ENCODE measurements at regions not wholly inside any gene's neighbourhood (a gene's known extent, or its start where the extent isn't known, plus 50 kb on each side); places are given as distances from the start of the nearest gene placed in this dataset.

- Mint-ChIP-seq H3K9me3 (ENCODE audit: low read depth) (peaks cover 3% of the 10 kb centered on the region), H3K27ac (no peak overlapping the region), H3K4me1 (no peaks in the 10 kb centered on the region), H3K4me3 (no peak overlapping the region), H3K27me3 (no peaks in the 10 kb centered on the region), H3K36me3 (no peaks in the 10 kb centered on the region)
- ATAC-seq (no peak), DNase-seq (no peak)
- CTCF ChIA-PET, result no interaction called here
Measured at GRCh38 chr13:90968166-90968904, 379.2 kb upstream of the MIR17HG start.

- Mint-ChIP-seq H3K4me3 (no peak overlapping the region), H3K36me3 (no peaks in the 10 kb centered on the region), H3K4me1 (no peaks in the 10 kb centered on the region), H3K27me3 (no peaks in the 10 kb centered on the region), H3K27ac (no peak overlapping the region), H3K9me3 (ENCODE audit: low read depth) (no peaks in the 10 kb centered on the region)
- ATAC-seq, result no peak
- CTCF ChIA-PET, result no interaction called here
- DNase-seq, result no peak
Measured at GRCh38 chr13:90974249-90974975, 373.1 kb upstream of the MIR17HG start.

GRCh38 chr13:90979059-90979458 is 368.4 kb upstream of the MIR17HG start:
- no peak overlapping the region for H3K4me3 Mint-ChIP-seq
- no peaks in the 10 kb centered on the region for H3K4me1 Mint-ChIP-seq
- H3K27me3 Mint-ChIP-seq, result no peaks in the 10 kb centered on the region
- no peak overlapping the region for H3K27ac Mint-ChIP-seq
- no peaks in the 10 kb centered on the region for H3K36me3 Mint-ChIP-seq
- no peak for ATAC-seq
- no peaks in the 10 kb centered on the region for H3K9me3 Mint-ChIP-seq (ENCODE audit: low read depth)
- DNase-seq, result no peak
- CTCF ChIA-PET, result no interaction called here

- CTCF ChIA-PET, result no interaction called here
- Mint-ChIP-seq H3K36me3 (no peaks in the 10 kb centered on the region), H3K27ac (no peak overlapping the region), H3K4me1 (no peaks in the 10 kb centered on the region), H3K27me3 (no peaks in the 10 kb centered on the region), H3K9me3 (ENCODE audit: low read depth) (no peaks in the 10 kb centered on the region), H3K4me3 (no peak overlapping the region)
- ATAC-seq (no peak), DNase-seq (no peak)
Measured at GRCh38 chr13:90984756-90985155, 362.7 kb upstream of the MIR17HG start.

GRCh38 chr13:90995001-90995400 is 352.5 kb upstream of the MIR17HG start:
- DNase-seq, result no peak
- H3K36me3 Mint-ChIP-seq, result no peaks in the 10 kb centered on the region
- H3K27ac Mint-ChIP-seq, result no peak overlapping the region
- no peaks in the 10 kb centered on the region for H3K4me1 Mint-ChIP-seq
- H3K27me3 Mint-ChIP-seq, result no peaks in the 10 kb centered on the region
- H3K4me3 Mint-ChIP-seq, result no peak overlapping the region
- CTCF ChIA-PET, result no interaction called here
- no peak for ATAC-seq
- H3K9me3 Mint-ChIP-seq (ENCODE audit: low read depth), result no peaks in the 10 kb centered on the region

GRCh38 chr13:90995614-90996013 is 351.9 kb upstream of the MIR17HG start:
- Mint-ChIP-seq H3K4me3 (no peak overlapping the region), H3K4me1 (no peaks in the 10 kb centered on the region), H3K9me3 (ENCODE audit: low read depth) (no peaks in the 10 kb centered on the region), H3K27ac (no peak overlapping the region), H3K27me3 (no peaks in the 10 kb centered on the region), H3K36me3 (no peaks in the 10 kb centered on the region)
- ATAC-seq, result no peak
- CTCF ChIA-PET, result no interaction called here
- no peak for DNase-seq

GRCh38 chr13:90997951-90998350 is 349.5 kb upstream of the MIR17HG start:
- H3K27me3 Mint-ChIP-seq, result no peaks in the 10 kb centered on the region

GRCh38 chr13:90999401-90999800 is 348.1 kb upstream of the MIR17HG start:
- CTCF ChIA-PET, result no interaction called here
- Mint-ChIP-seq H3K9me3 (ENCODE audit: low read depth) (no peaks in the 10 kb centered on the region), H3K36me3 (no peaks in the 10 kb centered on the region), H3K27ac (no peak overlapping the region), H3K27me3 (no peaks in the 10 kb centered on the region), H3K4me1 (no peaks in the 10 kb centered on the region), H3K4me3 (no peak overlapping the region)
- DNase-seq (no peak), ATAC-seq (no peak)

More at GRCh38 chr13:90997951-90998350, 349.5 kb upstream of the MIR17HG start:
- no peaks in the 10 kb centered on the region for H3K9me3 Mint-ChIP-seq (ENCODE audit: low read depth)
- H3K4me1 Mint-ChIP-seq, result no peaks in the 10 kb centered on the region
- ATAC-seq, result no peak
- DNase-seq, result no peak
- no peak overlapping the region for H3K27ac Mint-ChIP-seq
- no peaks in the 10 kb centered on the region for H3K36me3 Mint-ChIP-seq
- CTCF ChIA-PET, result no interaction called here
- no peak overlapping the region for H3K4me3 Mint-ChIP-seq

- H3K27ac Mint-ChIP-seq, result no peak overlapping the region
- CTCF ChIA-PET, result no interaction called here
- no peak for DNase-seq
Measured at GRCh38 chr13:91001371-91001770, 346.1 kb upstream of the MIR17HG start.

GRCh38 chr13:91014696-91015095 is 332.8 kb upstream of the MIR17HG start:
- DNase-seq (no peak), ATAC-seq (no peak)
- Mint-ChIP-seq H3K27me3 (no peaks in the 10 kb centered on the region), H3K4me1 (no peaks in the 10 kb centered on the region), H3K4me3 (no peak overlapping the region), H3K36me3 (no peaks in the 10 kb centered on the region), H3K27ac (no peak overlapping the region), H3K9me3 (ENCODE audit: low read depth) (peaks cover 2% of the 10 kb centered on the region)
- CTCF ChIA-PET, result no interaction called here

More at GRCh38 chr13:91001371-91001770, 346.1 kb upstream of the MIR17HG start:
- Mint-ChIP-seq H3K9me3 (ENCODE audit: low read depth) (no peaks in the 10 kb centered on the region), H3K27me3 (no peaks in the 10 kb centered on the region), H3K4me3 (no peak overlapping the region), H3K4me1 (no peaks in the 10 kb centered on the region), H3K36me3 (no peaks in the 10 kb centered on the region)
- no peak for ATAC-seq

GRCh38 chr13:91017031-91017668 is 330.3 kb upstream of the MIR17HG start:
- Mint-ChIP-seq H3K9me3 (ENCODE audit: low read depth) (no peaks in the 10 kb centered on the region), H3K4me1 (no peaks in the 10 kb centered on the region), H3K27me3 (no peaks in the 10 kb centered on the region), H3K36me3 (no peaks in the 10 kb centered on the region), H3K4me3 (no peak overlapping the region), H3K27ac (no peak overlapping the region)
- DNase-seq (no peak), ATAC-seq (no peak)
- CTCF ChIA-PET, result no interaction called here

- no peak for DNase-seq
- Mint-ChIP-seq H3K27me3 (no peaks in the 10 kb centered on the region), H3K9me3 (ENCODE audit: low read depth) (no peaks in the 10 kb centered on the region), H3K36me3 (no peaks in the 10 kb centered on the region), H3K4me3 (no peak overlapping the region), H3K4me1 (no peaks in the 10 kb centered on the region), H3K27ac (no peak overlapping the region)
- CTCF ChIA-PET, result no interaction called here
- no peak for ATAC-seq
Measured at GRCh38 chr13:91017669-91018053, 329.8 kb upstream of the MIR17HG start.

GRCh38 chr13:91020461-91021034 is 326.9 kb upstream of the MIR17HG start:
- CTCF ChIA-PET, result no interaction called here

More at GRCh38 chr13:91020461-91021034, 326.9 kb upstream of the MIR17HG start:
- Mint-ChIP-seq H3K27me3 (no peaks in the 10 kb centered on the region), H3K27ac (no peak overlapping the region), H3K36me3 (no peaks in the 10 kb centered on the region), H3K4me1 (no peaks in the 10 kb centered on the region), H3K9me3 (ENCODE audit: low read depth) (no peaks in the 10 kb centered on the region), H3K4me3 (no peak overlapping the region)
- ATAC-seq, result no peak
- no peak for DNase-seq

Measured in activated CD8-positive, alpha-beta memory T cell treated with anti-CD3 and anti-CD28 coated beads, Interleukin-2, amount 10 ng/mL, durations not matched to agents 7 days and 5 days (primary cell).